CD4-positive, alpha-beta T cell treated with Interleukin-6 at 100 ng/mL for 8 hours (primary cell): ENCODE measurements at regions not wholly inside any gene's neighbourhood (a gene's known extent, or its start where the extent isn't known, plus 50 kb on each side); places are given as distances from the start of the nearest gene placed in this dataset.
"Not testable (repeated sequence)": the region's sequence is repeated elsewhere in the genome, so short reads cannot be mapped to it uniquely, and the experiment has no call there.

Source experiments
- DNase-seq: peaks from one replicate; pipeline ENCODE4 v3.0.0-alpha.2; 2020; ENCODE audit warnings: mixed read lengths, low spot score

DNA sequence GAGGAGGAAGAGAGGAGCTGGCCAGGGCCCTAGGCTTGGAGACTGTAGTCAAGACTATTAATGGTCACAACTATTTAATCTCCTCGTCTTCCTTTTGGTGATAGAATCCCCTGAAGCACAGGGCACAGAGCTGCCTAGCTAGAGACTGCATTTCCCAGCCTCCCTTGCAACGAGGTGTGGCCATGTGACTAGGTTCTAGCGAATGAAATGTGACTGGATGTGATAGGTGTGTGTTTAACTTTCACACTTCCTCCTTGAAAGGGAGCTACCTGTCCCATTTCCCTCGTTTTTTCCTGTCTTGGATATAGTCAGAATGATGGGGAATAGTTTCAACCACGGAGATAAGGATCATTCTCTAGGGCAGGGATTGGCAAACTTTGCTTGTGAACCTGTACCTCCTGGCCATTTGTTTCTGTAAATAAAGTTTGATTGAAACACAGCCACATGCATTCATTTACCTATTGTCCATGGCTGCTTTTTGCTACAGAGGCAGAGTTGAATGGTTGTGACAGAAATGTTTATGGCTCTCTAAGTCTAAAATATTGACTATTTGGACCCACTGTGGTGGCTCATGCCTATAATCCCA, 313.5 kb downstream of the MIAT start:
- DNase-seq = no peak

DNA sequence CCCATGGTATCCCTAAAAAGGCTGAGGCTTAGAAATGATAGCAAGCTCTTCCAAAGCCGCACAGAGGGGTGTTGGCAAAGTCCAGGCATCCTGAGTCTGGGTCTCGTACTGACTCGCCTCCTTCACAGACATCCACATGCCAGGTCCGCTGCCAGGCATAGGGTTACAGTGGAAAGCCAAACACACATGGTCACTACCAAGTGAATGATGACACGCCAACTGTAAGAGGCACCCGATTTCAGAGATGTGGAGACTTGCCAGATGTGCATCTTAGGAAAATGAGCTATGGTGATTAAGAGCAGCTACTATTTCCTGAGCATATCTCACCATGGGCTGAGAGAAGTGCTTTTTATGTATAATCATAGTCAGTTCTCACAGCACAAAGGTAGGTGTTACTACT, 314.9 kb downstream of the MIAT start:
- no peak for DNase-seq

DNA sequence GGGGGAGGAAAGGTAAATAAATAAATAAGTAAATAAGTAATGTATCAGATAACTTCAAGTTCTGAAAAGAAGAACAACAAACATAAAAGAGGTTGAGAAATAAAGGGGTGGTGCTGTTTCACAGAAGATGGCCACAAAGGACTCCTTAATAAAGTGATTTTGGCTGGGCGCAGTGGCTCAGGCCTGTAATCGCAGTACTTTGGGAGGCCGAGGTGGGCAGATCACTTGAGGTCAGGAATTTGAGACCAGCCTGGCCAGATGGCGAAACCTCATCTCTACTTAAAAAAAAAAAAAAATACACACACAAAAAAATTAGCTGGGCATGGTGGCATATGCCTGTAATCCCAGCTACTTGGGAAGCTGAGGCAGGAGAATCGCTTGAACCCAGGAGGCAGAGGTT, 315.5 kb downstream of the MIAT start:
- not testable (repeated sequence) for DNase-seq

DNA sequence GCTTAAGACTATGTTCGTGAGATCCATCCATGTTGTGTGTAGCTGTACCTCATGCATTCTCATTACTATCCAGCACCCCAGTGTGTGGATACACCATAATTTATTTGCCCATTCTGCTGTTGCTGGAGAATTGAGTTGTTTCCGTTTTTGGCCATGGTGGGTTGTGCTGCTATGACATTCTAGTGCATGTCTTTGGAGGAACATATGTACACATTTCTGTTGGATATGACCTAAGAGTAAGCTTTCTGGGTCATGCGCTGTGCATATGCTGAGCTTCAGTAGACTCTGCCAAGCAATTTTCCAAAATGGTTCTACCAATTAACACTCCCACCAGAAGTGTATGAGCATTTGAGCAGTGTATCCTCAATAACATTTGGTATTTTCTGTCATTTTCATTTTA, 316.6 kb downstream of the MIAT start:
- no peak for DNase-seq

- DNase-seq = no peak
Measured at GRCh38 chr22:26974914-26975803, 317.8 kb downstream of the MIAT start.

GRCh38 chr22:26975865-26976264, 318.5 kb downstream of the MIAT start:
- DNase-seq = no peak

- no peak for DNase-seq
Measured at GRCh38 chr22:26977741-26978376, 320.5 kb downstream of the MIAT start.

- no peak for DNase-seq
Measured at GRCh38 chr22:26979294-26979693, 321.9 kb downstream of the MIAT start.

DNA sequence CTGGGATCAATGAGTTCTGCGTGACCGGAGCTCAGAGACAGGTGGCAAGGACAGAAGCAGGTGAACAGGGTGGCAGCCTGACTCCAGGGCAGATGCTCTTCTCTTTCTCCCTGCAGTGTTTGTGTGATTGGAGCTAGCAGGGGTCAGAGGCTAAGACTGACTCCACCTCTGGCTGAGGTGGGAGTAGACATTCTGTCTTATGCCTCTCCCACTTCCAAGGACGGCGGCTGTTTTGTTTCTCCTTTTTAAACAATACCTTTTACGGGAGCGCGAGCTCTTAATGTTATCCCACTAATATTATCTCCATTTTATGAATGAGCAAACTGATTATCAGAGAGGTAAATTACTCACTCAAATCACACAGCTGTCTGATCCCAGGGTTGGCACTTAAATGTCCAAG, 323.7 kb downstream of the MIAT start:
- no peak for DNase-seq

GRCh38 chr22:26981541-26981940, 324.2 kb downstream of the MIAT start:
- no peak for DNase-seq

- DNase-seq = no peak
Measured at GRCh38 chr22:26983311-26983710, 325.9 kb downstream of the MIAT start.

DNA sequence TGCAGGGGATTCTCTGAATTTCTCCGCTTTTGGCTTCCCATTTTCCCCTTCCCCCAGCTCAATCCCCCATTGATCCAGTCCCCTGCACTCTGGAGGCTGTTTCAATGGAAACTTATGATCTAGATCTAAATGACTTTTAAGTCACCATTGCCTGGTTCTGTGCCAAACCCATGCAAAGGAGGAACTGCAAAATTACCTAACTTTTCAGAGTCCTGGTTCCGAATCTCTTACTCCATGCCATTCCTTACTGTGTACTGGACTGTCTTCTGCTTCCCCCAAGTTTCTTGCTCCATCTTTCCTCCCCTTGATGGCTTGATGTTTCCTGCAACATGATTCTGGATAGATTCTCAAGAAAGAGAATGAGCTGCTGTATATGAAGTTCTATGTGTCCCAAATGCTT, 327.8 kb downstream of the MIAT start:
- no peak for DNase-seq

DNA sequence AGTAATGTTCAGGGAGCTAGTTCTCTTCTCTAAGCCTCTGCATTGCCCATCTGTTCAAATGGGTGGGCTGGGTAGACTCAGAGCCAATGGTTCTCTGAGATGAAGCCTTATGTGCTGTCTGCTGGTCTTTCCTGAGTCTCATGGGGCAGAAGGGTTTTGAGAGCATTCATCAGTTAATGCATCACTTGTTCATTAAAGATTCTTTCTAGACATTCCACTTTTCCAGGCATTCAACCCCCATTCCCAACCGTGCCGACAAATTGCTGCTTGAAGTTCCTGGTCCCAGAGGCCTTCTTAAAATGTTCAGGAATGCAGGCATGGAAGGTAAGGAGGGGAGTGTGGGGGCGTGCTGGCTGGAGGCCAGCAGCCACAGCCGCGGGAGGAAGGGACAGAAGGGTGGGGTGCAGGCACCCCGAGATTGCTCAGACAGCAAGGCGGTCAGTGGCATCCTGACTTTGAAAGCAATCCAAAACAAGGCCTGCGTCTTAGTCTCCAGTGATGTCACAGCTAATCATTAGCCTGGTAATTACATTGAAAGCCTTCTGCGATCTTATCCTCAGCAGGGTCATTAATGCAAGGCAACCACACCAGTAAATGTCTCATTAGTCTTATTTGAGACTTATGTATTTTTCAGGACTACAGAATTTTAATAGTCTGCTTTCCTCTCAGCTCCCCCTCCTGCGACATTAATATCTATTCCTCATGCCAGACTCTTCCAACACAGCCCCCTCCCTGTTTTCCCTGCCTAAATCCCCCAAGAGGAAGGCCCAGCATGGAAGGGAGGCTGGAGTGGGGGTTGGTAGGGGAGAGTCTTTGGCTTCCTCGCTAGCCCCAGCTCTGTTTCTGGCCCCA, 328.8 kb downstream of the MIAT start:
- no peak for DNase-seq

DNA sequence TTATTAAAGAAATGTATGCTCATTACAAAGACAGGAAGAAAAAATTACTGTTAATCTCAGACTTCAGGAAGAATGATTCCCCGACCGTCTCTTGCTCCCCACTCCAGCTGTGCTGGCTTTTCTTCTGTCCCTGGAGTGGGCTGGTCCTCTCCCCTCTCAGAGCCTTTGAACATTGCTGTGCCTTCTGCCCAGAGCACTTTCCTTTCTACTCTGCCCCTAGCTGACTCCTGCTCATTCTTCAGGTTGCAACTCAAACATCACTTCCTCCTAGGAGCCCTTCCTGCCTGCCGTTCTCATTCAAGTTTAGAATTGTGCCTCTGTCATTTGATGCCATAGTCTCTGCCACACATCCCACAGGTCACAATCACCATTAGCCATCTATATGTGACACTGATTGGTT, 329.5 kb downstream of the MIAT start:
- DNase-seq = no peak

- no peak for DNase-seq
Measured at GRCh38 chr22:26990503-26991189, 333.3 kb downstream of the MIAT start.

- no peak for DNase-seq
Measured at GRCh38 chr22:26992556-26992955, 335.2 kb downstream of the MIAT start.

- no peak for DNase-seq
Measured at GRCh38 chr22:26993886-26994285, 336.5 kb downstream of the MIAT start.

DNA sequence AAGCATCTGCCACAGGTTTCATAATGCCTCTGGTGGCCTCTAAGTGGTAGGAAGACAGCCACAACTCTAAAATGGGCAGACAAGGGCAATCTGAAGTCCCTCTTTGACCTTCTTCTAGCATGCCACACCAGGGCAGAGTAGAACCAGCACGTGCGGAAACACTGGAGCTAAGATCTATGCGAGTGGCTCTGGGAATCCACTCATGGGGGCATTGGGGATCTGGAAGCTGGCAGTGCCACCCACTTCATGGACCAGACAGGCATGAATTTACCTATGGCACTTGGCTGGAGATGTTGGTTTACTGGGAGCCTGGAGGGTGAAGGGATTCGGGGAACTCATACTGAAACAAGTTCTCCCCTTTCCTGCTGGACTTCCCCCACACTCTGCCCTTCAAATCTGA, 337.4 kb downstream of the MIAT start:
- no peak for DNase-seq

DNA sequence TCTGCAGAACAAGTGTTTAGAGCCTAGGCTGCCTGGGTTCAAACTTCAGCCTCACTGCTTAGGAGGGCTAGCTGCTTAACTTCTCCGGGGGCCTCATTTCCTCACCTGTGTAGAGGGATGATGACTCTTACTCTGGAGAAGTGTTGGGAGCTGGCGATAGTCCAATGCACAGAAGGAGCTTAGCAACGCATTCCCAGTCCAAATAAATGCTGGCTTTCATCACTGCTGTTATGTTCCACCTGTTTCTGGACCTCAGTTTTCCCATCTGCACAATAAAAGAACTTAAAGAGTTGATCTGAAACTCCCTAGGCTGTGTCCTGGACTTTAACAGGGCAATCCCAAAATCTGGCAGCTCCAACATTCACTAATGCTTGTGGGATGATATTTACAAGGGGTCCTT, 337.8 kb downstream of the MIAT start:
- no peak for DNase-seq

DNA sequence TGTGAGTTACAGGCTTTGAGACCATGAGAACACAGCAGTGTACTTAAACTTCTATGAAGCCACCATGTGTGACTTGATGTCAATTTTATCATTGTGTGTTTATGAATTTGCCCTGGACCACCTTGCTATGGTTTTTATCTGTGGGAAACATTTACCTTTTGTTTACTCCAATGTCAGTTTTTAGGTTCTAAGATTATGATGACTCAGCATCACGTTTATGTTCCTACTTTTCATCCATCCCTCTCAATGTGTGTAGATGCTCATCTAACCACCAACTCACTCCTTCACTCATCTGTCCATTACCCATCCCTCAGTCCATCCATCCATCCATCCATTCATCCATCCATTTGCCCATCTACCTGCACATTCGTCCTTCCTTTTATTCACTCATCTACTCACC, 338.8 kb downstream of the MIAT start:
- DNase-seq = no peak

- no peak for DNase-seq
Measured at GRCh38 chr22:26998129-26998528, 340.7 kb downstream of the MIAT start.

- DNase-seq = no peak
Measured at GRCh38 chr22:26998716-26999115, 341.3 kb downstream of the MIAT start.
